ENCODE measurements at regions not wholly inside any gene's neighbourhood (a gene's known extent, or its start where the extent isn't known, plus 50 kb on each side); places are given as distances from the start of the nearest gene placed in this dataset.

- H3K4me3 ChIP-seq (ENCODE audit: low read depth, poor library complexity, severe bottlenecking): no peak overlapping the region
- DNase-seq (ENCODE audit: low spot score in 2 of 2): no peak
- intact Hi-C loops (cut with DNase I; ENCODE audit: low total_unique reads): no loop called here
- TF ChIP-seq POLR2A (IDR thresholded peaks at IDR 0.05) (no peak), CTCF (IDR thresholded peaks at IDR 0.05) (no peak)
- WGBS, 2 donors: 91% methylated on average over 20 of the region's 20 CpGs
Measured at GRCh38 chr5:8216921-8217320, 348.0 kb downstream of the MTRR start.

DNA sequence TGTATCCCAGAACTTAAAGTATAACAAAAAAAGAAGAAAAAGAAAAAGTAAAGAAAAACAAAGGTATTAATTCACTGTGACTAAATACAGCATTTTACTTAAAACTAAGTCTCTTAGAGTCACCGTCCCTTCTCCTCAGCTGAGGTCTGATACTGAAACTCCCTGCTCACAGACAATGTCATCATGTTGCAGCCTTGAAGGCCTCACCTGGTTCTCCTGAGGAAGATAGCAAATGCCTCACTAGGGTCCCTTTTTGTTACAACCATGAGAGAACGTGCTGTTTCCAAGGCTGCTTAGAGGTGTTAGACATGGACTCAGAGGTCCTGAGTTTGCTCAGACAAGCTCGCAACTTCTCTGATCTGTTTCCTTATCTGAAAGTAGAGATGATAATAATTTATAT lies 357.2 kb downstream of the MTRR start:
- TF ChIP-seq POLR2A (IDR thresholded peaks at IDR 0.05): no peak
- no peak for TF ChIP-seq CTCF (IDR thresholded peaks at IDR 0.05)

DNA sequence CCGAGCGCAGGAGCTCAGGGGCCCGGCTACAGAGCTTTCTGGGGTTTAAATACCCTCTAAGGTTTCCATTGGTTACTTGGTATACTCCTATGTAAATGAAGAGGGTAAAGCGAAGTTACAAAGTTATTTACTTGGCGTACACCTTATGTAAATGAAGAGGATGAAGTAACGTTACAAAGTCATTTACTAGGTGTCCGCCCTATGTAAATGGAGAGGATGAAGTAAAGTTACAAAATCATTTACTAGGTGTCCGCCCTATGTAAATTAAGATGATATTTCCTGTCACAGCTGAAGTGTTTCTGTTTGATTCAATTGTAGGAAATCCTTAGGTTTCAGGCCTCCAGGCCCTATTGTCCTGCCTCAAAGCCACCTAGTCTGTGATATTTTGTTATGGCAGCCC lies 358.2 kb downstream of the MTRR start:
- TF ChIP-seq CTCF (IDR thresholded peaks at IDR 0.05): no peak
- no peak for TF ChIP-seq POLR2A (IDR thresholded peaks at IDR 0.05)
- DNase-seq (ENCODE audit: low spot score in 2 of 2): no peak
- H3K4me3 ChIP-seq (ENCODE audit: low read depth, poor library complexity, severe bottlenecking): no peak overlapping the region
- intact Hi-C loops (cut with DNase I; ENCODE audit: low total_unique reads): no loop called here
- 70 to 82% methylated on average over 8 of the region's 8 CpGs for WGBS, 2 donors

More for the DNA sequence above, 357.2 kb downstream of the MTRR start:
- WGBS, 2 donors: 92 to 95% methylated on average over 3 of the region's 3 CpGs
- intact Hi-C loops (cut with DNase I; ENCODE audit: low total_unique reads): no loop called here
- DNase-seq (ENCODE audit: low spot score in 2 of 2): no peak
- no peak overlapping the region for H3K4me3 ChIP-seq (ENCODE audit: low read depth, poor library complexity, severe bottlenecking)

DNA sequence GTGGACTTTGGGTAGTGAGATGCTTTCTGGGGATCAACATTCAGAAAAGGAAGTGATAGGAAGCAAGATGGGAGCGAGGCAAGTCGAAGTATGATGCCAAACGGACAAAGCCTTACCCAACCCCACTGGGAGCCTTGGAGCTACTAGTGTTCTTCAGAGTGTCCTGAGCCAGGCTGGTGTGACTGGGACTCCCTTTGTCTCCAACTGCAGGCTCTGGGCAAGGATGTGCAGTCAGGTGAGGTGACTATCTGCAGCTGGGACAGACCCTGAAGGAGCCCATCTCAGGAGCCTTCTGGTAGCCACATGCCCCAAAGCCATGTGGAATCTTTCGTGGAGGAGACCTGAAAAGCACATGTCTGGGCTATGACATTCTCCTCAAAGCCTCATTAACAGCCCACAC lies 360.6 kb downstream of the MTRR start:
- no peak overlapping the region for H3K4me3 ChIP-seq (ENCODE audit: low read depth, poor library complexity, severe bottlenecking)
- WGBS, 2 donors: 89 to 92% methylated on average over 4 of the region's 4 CpGs
- TF ChIP-seq CTCF (IDR thresholded peaks at IDR 0.05): no peak
- TF ChIP-seq POLR2A (IDR thresholded peaks at IDR 0.05): no peak
- DNase-seq (ENCODE audit: low spot score in 2 of 2): no peak
- intact Hi-C loops (cut with DNase I; ENCODE audit: low total_unique reads): no loop called here

DNA sequence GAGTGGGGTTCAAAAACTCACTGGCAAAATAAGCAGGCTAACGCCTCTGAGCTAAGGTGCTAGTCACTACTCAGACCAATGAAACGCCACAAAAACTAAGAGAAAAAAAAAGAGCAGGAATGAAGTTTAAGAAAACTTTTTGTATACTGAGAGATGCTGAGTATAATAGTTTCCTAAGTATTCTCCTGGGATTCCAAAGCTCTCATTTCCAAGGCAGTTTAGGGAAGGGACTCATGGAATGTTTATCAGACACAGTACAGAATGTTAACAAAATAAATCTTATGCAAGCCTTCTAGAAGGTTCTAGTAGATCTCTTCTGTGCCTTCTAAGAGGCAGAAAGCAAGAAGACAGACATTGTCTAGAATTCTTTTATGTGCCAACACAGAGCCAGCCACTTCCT lies 361.9 kb downstream of the MTRR start:
- intact Hi-C loops (cut with DNase I; ENCODE audit: low total_unique reads): no loop called here
- TF ChIP-seq POLR2A (IDR thresholded peaks at IDR 0.05) (no peak), CTCF (IDR thresholded peaks at IDR 0.05) (no peak)
- WGBS, 2 donors: 57% methylated on average over 2 of the region's 2 CpGs
- DNase-seq (ENCODE audit: low spot score in 2 of 2): no peak
- H3K4me3 ChIP-seq (ENCODE audit: low read depth, poor library complexity, severe bottlenecking): no peak overlapping the region

GRCh38 chr5:8233479-8233878 lies 364.5 kb downstream of the MTRR start:
- no peak overlapping the region for H3K4me3 ChIP-seq (ENCODE audit: low read depth, poor library complexity, severe bottlenecking)
- intact Hi-C loops (cut with DNase I; ENCODE audit: low total_unique reads): no loop called here
- no peak for TF ChIP-seq CTCF (IDR thresholded peaks at IDR 0.05)
- TF ChIP-seq POLR2A (IDR thresholded peaks at IDR 0.05): no peak
- DNase-seq (ENCODE audit: low spot score in 2 of 2): no peak

Data from lower leg skin (tissue), 4 donors.